ENCODE measurements at regions not wholly inside any gene's neighbourhood (a gene's known extent, or its start where the extent isn't known, plus 50 kb on each side); places are given as distances from the start of the nearest gene placed in this dataset.
"Not testable (repeated sequence)": the region's sequence is repeated elsewhere in the genome, so short reads cannot be mapped to it uniquely, and the experiment has no call there.

DNA sequence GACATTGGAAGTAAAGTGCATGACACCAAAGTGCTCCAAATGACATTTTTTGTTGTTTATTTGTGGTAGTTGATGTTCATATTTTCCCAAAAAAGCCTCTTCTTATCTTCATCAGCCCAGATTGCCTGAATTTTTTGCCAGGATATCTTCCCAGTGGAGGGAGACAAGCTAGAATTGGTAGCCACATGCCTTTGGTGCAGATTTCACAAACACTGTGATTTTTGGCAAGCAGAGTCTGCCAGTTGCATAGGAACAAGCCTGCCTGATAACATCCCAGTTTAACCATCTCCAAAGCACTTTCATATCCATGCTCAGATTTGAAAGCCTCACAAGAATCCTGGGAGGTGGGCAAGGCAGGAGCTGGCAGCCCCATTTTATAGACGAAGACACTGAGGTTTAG lies 102.3 kb upstream of the SYT13 start:
- DNase-seq (ENCODE audit: low read depth in 1 of 2, low spot score in 1 of 2) = no peak

DNA sequence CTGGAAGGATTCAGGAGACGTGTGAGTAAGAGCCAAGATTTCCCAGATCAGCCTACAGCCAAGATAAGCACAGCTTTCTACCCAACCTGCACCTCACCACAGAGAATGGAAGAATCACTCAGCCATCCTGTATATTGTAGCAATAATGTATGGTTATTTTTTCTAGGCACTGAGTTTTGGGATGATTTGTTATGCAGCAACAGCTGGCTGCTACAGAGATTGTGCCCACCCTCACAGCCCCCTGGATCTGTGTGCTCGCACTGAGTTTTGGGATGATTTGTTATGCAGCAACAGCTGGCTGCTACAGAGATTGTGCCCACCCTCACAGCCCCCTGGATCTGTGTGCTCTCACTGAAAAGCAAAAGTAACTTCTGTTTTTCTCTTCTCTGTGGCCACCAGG lies 101.7 kb upstream of the SYT13 start:
- DNase-seq (ENCODE audit: low read depth in 1 of 2, low spot score in 1 of 2) = not testable (repeated sequence)

DNA sequence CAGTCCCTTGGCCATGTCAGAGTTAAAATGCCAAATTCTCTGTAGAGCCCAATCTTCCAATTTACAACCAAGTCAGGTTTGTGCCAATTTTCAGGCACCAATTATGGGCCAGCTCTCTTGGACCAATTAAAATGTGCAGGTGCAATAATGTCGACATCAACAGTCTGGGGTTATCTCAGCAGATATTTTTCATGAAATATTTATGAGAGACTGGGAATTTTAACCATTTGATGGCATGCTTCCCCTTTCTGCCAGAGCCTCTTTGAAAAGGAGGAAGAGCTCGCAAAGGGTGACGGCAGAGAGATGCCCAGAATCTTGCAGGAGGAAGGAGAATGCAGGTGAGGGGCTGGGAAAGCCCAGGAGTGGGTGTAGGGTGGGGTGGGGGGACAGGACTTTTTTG lies 100.8 kb upstream of the SYT13 start:
- DNase-seq (ENCODE audit: low read depth in 1 of 2, low spot score in 1 of 2) = no peak

DNA sequence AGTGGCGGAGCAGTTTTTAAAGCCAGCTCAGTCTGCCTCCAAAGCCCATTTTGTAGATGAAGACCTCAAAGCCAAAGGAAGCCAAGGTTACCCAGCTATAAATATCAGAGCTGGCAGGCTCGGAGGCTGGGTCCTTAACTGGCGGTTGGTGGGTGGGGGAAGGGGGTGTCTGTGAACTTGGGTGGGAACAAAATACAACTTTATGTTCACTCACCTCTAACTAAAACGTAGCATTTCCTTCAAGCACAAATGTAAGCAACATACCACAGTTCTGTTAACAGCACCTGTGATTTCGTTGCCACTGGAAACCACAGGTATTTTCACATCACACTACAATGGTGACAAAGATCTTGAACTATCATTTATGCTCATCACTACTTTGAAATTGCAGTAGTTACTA lies 99.7 kb upstream of the SYT13 start:
- DNase-seq (ENCODE audit: low read depth in 1 of 2, low spot score in 1 of 2) = no peak

DNA sequence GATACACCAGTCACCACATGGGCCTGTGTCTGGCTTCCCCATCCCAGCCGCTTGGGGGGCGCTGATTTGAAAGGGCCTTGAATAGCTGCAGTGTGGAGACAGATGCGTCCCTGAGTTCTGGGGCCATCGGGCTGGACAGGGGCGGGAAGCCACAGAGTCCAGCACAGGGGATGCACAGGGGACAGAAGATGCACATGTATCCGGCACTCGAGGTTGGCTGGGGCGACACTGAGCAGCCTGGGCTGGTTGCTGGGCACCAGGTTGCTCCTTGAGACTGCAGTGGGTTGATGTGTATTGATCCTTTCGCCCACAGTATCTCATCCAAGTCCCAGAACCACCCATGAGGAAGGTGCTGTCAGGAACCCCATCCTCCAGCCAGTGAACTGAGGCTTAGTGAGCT lies 99.3 kb upstream of the SYT13 start:
- DNase-seq (ENCODE audit: low read depth in 1 of 2, low spot score in 1 of 2) = no peak

DNA sequence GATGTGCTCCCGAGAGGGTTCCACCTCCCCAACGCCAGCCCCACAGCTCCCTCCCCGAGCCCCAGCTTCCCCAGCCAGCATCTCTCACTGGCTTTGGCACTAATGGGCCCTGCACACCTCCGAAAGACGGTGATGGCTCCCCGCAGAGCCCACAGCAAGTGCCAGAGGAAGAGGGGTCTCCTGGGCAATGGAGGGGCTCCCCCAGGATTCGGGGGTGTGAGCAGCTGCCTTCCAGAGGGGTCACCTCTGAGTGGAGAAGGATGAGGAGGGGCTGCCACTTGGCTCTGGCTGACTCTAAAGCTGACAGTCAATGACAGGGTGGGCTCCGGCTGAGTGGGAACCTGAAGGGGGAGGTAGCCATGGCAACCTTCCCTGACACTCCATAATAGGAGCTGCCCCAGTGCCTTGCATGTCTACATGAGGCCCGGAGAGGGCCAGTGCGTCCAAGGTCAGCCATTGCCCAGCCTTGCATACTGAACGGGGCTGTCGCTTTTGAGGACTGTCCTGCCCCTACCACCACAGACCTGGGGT lies 98.6 kb upstream of the SYT13 start:
- no peak for DNase-seq (ENCODE audit: low read depth in 1 of 2, low spot score in 1 of 2)

DNA sequence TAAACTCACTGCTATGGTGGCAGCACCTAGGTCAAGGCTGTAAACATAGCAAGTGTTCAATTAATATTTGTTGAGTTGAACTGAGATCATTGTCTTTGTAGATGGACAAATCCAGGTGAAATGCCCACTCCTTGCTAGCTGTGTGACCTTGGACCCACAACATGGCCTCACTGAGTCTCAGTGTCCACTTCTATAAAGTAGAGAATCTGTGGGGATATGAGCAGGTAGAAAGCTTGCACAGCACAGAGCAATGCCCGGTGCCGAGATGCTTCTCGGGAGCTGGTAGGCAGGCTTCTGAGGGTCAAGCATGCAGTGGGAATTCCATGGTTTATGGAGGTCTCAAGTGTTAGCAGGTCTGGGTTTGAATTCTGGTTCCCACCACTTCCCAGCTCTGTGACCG lies 97.9 kb upstream of the SYT13 start:
- no peak for DNase-seq (ENCODE audit: low read depth in 1 of 2, low spot score in 1 of 2)

DNA sequence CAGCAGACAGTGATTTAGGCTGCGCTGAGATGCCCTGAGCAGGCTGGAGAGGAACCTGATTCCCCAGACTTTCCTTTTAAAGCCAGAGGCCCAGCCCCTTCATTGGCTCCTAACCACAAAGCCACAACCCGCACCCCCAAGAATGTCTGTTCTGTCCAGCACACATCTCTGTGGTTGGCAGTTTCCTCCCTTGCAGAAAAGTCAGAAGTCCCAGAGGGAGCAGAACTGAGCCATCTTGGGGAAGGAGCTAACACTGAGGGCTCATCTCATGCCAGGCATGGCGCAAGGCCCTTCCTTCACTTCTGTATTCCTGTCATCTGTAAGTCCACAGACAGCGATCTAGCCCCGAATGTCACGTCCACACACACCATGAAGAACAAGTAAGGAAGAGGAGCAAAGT lies 97.1 kb upstream of the SYT13 start:
- DNase-seq (ENCODE audit: low read depth in 1 of 2, low spot score in 1 of 2) = no peak

DNA sequence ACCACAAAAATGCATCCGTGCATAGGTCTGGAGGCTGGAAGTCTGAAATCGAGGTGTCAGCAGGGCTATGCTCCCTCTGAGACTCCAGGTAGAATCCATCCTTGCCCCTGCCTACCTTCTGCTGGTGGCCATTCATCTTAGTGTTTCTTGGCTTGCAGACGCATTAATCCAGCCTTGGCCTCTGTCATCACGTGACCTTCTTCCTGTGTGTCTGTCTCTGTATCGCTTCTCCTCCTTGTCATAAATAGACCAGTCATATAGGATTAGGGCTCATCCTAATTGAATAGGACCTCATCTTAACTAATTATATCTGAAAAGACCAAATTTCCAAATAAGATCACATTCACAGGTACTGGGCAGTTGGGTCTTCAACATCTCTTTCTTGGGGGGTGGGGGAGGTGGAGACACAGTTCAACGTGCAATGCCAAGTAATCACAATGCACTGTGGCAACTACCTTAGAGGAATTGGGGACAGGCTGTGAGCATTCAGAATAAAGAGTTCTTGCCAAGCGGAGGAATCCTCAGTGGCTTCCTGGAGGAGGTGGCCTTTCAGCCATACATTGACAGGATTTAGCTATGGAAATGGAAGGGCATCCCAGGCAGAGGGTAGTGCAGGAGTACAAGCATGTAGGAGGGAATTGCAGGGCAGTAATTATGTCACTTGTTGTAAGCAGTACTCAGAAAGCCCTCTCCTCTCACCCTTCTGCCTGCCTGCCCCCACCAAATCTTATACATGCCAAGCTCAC lies 96.2 kb upstream of the SYT13 start:
- DNase-seq (ENCODE audit: low read depth in 1 of 2, low spot score in 1 of 2) = no peak

DNA sequence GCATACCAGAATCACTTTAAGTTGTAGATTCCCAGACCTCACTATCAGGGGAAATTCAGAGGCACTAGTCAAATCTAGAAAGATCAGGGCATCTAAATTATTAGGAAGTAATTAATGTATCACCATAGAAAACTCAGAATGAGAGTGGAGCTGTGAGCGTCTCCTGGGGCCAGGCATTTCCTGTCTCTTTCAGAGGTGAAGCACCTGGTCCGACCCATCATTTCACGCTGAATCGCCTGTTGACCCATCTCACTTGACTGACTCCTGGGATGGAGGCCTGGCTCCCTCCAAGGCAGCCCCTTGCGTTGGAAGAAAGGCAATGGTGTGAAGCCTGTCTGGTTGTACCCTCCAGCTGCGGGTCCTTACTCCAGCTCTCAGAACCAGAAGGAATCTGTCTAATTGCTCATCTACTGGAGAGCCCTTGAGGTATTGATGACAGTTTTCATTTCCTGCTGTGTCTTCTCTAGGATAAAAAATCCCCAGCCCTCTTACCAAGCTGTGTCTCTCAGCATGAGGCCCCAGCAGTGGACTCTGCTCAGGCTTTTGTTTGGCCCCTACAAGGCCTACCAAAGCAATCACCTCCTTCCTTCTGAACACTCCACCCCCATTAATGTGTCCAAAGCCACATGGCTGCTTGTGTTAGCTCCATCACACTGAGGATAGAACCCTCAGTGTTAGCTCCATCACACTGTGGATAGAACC lies 93.2 kb upstream of the SYT13 start:
- DNase-seq (ENCODE audit: low read depth in 1 of 2, low spot score in 1 of 2) = no peak

DNA sequence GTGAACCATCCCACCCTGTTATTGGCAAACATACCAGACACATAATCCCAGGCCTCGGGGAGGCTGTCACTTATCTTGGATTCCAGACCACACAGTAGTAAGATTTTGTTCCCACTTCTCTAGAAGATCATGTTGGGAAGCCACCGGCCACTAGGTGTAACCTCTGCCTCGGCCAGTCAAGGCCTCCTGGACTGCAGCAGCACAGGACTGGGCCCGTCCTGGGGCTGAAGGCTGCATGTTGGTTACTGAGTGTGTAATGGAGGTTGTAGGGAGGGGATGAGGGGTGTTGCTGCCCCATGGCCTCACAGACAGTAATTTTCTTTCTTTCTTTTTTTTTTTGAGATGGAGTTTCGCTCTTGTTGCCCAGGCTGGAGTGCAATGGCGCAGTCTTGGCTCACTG lies 92.4 kb upstream of the SYT13 start:
- DNase-seq (ENCODE audit: low read depth in 1 of 2, low spot score in 1 of 2) = no peak

DNA sequence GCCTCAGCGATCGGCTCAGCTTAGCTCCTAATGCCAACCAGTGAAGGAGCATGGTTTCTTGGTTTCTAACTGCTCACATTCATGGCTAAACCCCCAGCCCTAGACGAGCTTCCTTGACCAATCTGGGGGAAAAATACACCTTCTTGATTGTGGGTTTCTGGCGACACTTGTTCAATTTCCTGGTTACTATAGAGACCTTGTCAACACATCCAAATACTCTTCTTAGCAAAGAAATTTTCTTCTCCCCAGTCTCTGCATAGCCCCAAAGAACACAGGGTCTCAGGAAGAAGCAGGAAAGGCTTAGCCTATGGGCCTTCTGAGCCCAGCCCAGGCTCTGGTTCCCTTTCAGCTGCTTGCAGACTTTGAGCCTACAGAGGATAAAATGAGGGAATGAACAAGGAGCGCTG lies 88.5 kb upstream of the SYT13 start:
- DNase-seq (ENCODE audit: low read depth in 1 of 2, low spot score in 1 of 2) = no peak

DNA sequence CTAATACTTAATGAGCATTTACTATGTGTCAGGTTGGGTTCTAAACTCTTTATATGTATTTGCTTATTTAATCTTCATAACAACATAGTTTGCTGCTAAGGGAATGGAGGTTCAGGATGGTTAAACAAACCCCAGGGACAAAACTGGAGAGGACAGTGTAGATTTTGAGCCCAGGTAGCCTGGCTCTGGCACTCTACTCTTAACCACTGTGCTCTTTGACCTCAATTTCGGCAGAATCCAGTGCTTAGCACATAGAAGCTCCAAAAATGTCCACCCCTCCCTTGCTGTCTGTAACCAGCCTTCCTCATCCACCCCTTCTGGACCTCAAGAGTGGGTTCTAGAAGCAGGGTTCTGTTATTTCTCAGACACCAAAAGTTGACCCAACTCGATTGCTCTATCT lies 88.0 kb upstream of the SYT13 start:
- DNase-seq (ENCODE audit: low read depth in 1 of 2, low spot score in 1 of 2) = no peak

DNA sequence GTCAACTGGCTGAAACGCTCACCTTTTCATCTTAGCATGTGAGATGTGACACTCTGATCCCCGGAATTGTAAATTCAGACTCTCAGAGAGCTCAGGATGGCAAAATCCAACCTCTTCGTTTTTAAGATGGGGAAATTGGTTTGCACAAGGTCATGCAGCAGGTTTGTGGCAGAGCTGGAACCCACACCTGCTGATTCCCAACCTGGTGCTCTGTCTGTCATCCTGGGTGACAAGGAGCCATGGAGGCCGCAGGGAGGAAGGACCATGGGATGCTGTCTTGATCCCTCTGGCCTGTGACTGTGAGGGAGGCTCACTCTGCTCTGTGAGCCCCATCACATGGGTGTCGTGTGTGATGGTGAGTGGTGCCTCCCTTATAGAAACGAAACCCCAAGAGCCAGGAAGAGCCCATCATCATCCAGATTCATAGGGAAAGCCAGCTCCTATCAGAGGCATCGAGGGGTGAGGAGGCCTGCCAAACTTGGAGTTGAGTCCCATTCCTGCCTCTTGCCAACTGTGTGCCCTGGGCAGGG lies 87.4 kb upstream of the SYT13 start:
- DNase-seq (ENCODE audit: low read depth in 1 of 2, low spot score in 1 of 2) = no peak

DNA sequence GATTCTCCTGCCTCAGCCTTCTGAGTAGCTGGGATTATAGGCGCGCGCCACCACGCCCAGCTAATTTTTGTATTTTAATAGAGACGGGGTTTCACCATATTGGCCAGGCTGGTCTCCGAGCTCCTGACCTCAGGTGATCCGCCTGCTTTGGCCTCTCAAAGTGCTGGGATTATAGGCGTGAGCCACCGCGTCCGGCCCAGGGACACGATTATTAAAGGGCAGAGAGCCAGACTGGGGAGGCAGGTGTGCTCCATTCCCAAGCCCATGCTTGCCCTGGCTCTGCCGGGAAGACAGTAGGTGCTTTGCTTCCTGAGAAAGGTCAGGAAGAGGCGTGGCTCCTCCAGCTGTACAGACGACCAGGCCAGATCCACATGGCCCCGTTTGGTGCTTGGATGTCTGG lies 86.3 kb upstream of the SYT13 start:
- not testable (repeated sequence) for DNase-seq (ENCODE audit: low read depth in 1 of 2, low spot score in 1 of 2)

DNA sequence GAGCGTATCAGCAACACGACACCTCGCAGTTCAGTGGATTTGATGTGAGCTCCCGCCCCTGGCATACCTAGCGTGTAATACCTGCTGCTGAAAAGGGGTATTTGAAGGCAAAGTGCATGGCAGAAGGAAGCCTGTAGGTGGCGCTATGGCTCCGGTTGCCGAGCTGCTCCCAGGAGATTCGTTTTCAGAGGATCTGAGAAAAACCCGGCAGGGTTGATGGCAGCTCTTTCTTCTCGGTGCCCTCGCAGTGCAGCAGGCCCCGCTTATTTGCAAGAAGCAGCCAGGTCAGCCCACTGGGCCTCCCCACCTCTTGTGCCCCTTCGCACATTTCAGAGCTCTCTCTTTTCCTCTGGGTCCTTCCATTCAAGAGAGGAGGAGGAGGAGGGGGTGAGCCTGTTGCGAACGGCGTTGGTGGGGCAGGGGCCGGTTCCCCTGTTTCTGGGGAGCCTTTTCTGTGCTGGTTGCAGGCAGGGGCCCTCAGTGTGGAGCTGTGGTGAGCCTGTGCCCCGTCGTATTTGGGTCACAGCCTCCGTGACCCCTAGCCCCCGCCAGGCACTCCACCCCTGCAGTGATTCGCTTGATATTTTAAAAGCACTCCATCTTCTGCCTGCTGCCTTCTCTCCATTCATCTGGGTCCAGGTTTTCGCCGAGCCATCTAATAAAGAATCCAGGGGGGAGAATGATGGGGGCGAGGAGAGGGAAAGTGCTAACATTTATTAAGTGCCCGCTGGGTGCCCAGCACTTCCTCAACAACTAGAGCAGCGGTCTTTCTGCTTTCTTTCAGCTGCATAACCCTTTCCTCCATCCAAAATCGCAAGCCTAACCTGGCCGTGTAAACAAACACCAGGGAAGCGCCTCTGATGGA lies 85.3 kb upstream of the SYT13 start:
- DNase-seq (ENCODE audit: low read depth in 1 of 2, low spot score in 1 of 2) = peak; percentile 14 to 48

DNA sequence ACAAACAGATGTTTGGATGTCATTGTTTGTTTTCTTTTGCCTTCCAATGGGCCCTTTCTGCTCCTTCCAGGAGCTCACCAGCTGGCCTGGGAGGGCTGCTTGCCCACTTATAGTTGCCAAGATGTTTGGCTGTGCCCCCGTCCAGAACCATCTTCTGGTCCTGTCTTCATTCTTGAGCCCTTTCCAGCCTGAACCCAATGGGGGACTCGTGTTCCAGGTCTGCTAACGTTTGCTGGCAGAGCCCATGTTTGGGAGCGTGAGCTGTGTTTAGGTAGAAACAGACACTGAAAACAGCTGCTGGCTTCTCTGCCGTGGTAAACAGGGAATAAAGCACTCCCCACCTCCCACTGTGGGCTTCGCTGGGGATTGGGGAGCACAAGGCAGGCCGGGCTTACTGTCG lies 83.2 kb upstream of the SYT13 start:
- no peak for DNase-seq (ENCODE audit: low read depth in 1 of 2, low spot score in 1 of 2)

DNA sequence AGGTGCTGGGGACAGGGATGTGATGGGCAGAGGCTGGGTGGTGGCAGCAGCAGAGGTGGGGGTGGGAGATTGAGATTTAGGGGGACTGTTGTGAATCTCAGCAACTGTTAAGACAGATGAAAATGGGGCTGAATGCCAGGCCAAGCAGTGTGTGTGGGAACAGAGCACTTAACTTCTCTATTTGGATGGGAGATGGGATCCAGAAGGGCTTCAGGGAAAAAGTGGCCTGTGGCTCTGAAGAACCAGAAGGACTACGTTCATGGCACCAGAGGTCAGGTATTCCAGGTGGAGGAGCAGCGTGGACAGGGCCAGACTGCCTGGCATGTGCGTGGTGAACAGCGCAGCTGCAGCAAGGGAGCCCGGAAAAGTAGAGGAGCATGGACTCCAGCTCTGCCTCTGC lies 82.6 kb upstream of the SYT13 start:
- DNase-seq (ENCODE audit: low read depth in 1 of 2, low spot score in 1 of 2) = no peak

DNA sequence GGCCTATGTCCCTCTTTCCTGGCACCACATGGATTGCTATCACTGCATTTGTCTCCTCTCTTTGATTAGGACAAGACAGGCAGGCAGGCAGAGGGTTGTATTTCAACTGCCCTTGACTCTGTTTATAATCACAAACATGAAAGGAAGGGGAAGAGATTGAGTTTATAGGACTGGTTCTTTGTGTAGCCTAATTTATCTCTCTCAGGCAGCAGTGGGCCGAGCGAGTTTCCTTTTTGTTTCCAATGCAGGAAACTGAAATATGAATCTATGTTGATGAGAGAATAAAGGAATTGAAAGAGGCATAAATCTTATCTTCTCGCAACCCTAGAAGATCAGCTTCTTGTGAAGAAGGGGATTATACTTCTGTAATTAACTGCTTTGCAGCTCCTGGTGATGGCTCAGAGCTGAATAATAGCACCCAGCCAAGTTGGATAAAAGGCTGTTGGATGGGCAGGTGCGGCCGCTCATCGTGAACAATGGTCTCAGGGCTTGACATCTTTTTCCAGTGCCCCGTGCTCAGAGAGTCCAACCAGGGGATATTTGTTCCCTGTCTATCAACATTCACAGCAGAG lies 80.6 kb upstream of the SYT13 start:
- no peak for DNase-seq (ENCODE audit: low read depth in 1 of 2, low spot score in 1 of 2)

DNA sequence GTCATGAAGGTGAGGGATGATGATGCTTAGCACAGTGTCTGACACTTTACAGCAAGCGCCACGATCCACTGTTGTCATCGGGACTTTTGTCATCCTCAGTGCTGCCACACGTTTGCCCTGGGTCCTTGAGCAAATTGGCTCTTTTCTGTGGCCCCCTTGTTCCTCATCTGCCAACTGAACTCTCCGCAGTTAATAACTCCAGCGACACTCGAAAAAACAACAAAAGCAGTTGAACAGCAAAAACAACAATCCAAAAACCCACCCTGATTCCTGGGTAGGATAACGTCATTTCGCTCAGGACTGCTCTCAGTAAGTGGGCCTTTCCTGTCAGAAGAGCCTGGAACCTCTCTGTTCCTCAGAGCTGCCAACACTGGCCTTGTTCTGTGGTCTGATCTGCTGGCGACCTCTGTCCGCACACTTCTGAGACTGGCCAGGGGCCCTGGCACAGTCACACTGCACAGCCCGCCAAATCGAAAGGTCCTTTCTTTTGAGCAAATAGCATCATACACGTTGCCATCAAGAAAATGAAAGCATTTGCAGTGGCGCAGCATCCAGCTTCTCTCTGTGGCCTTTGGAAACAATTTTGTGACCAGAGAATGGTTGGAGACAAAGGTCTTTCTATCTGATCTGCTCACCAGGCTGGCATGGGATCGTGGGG lies 79.9 kb upstream of the SYT13 start:
- DNase-seq (ENCODE audit: low read depth in 1 of 2, low spot score in 1 of 2) = no peak

DNA sequence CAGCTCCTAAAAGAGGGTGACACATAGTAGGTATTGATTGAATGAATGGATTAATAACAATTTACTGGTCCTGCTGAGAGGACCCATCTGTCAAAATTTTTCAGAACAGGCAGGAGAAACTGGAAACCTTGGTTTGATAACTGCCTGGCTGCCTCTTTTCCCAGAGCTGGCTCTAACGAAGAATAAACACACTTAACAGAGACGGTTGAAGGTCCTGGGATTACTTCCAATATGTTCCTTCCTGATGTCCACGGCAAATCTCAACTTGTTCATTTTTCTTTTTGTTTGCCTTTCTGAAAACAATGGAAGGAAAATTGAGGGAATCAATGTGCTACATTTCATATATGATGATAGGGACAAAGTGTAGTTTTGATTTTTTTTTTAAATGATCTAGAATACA lies 76.5 kb upstream of the SYT13 start:
- DNase-seq (ENCODE audit: low read depth in 1 of 2, low spot score in 1 of 2) = no peak
